Neuronal stem cell (in vitro differentiated cells): ENCODE measurements at regions not wholly inside any gene's neighbourhood (a gene's known extent, or its start where the extent isn't known, plus 50 kb on each side); places are given as distances from the start of the nearest gene placed in this dataset.

ENCODE experiments used
- DNase-seq: peaks from one replicate; pipeline ENCODE4 v3.0.0-alpha.2; 2013; ENCODE audit warnings: low spot score
- H2AFZ ChIP-seq: one replicate; pipeline ENCODE4 v1.6.1; 2013; ENCODE audit warnings: mild to moderate bottlenecking, low read length, inconsistent platforms
- H2AK5ac ChIP-seq: 2 replicates; pipeline ENCODE4 v1.6.1; 2013; ENCODE audit warnings: low read depth, mild to moderate bottlenecking, inconsistent platforms, low read length, moderate library complexity, mixed read lengths
- H2BK120ac ChIP-seq: 2 replicates; pipeline ENCODE4 v1.6.1; 2013; ENCODE audit warnings: low read depth, mild to moderate bottlenecking, inconsistent platforms, low read length, moderate library complexity, mixed read lengths
- H2BK12ac ChIP-seq: one replicate; pipeline ENCODE4 v1.6.1; 2013; ENCODE audit warnings: low read length, inconsistent platforms
- H2BK15ac ChIP-seq: 2 replicates; pipeline ENCODE4 v1.6.1; 2013; ENCODE audit warnings: mild to moderate bottlenecking, low read length, inconsistent platforms, mixed read lengths
- H2BK5ac ChIP-seq: one replicate; pipeline ENCODE4 v1.6.1; 2013; ENCODE audit warnings: inconsistent platforms, mild to moderate bottlenecking, low read length, moderate library complexity
- H3K14ac ChIP-seq: one replicate; pipeline ENCODE4 v1.6.1; 2013; ENCODE audit warnings: low read length, inconsistent platforms
- H3K18ac ChIP-seq: 2 replicates; pipeline ENCODE4 v1.6.1; 2013; ENCODE audit warnings: low read length, inconsistent platforms
- H3K23ac ChIP-seq: 2 replicates; pipeline ENCODE4 v1.6.1; 2013; ENCODE audit warnings: low read depth, mild to moderate bottlenecking, mixed read lengths, low read length, inconsistent platforms; ENCODE audit not compliant: poor library complexity
- H3K27ac ChIP-seq: replicated peaks from 3 replicates; pipeline ENCODE4 v1.5.1; 2013; ENCODE audit warnings: low read length, inconsistent platforms
- H3K27me3 ChIP-seq, 3 experiments: 2 replicates each; pipeline ENCODE4 v1.6.1; 2013; ENCODE audit warnings: low read length in 3 of 3, mild to moderate bottlenecking in 2 of 3, inconsistent platforms in 1 of 3, low read depth in 1 of 3, mixed read lengths in 1 of 3, moderate library complexity in 1 of 3; ENCODE audit not compliant: control insufficient read depth in 3 of 3, insufficient read depth in 3 of 3
- H3K36me3 ChIP-seq, 2 donors: replicated peaks in 1 of 2; 2 replicates each; pipeline ENCODE4 v1.6.1; 2013; ENCODE audit warnings: low read length in 2 of 2; ENCODE audit not compliant: control insufficient read depth in 2 of 2, insufficient read depth in 2 of 2
- H3K4ac ChIP-seq: 2 replicates; pipeline ENCODE4 v1.6.1; 2013; ENCODE audit warnings: inconsistent platforms, mild to moderate bottlenecking, low read length, moderate library complexity
- H3K4me1 ChIP-seq, 2 donors: 1 replicate in 1 of 2; 2 replicates in 1 of 2; pipeline ENCODE4 v1.6.1; 2013; ENCODE audit warnings: low read length in 2 of 2, low read depth in 1 of 2; ENCODE audit not compliant: control insufficient read depth in 2 of 2, insufficient read depth in 1 of 2
- H3K4me2 ChIP-seq: one replicate; pipeline ENCODE4 v1.6.1; 2013; ENCODE audit warnings: mild to moderate bottlenecking, low read length, inconsistent platforms; ENCODE audit not compliant: insufficient read depth, poor library complexity, severe bottlenecking
- H3K4me3 ChIP-seq, 2 donors: 2 replicates each; pipeline ENCODE4 v1.5.1; 2013; ENCODE audit warnings: low read length in 2 of 2, mild to moderate bottlenecking in 2 of 2, inconsistent platforms in 1 of 2, moderate library complexity in 1 of 2
- H3K79me1 ChIP-seq: one replicate; pipeline ENCODE4 v1.6.1; 2013; ENCODE audit warnings: low read depth, mild to moderate bottlenecking, inconsistent platforms, low read length, moderate library complexity
- H3K9ac ChIP-seq: one replicate; pipeline ENCODE4 v1.6.1; 2013; ENCODE audit warnings: mild to moderate bottlenecking, low read depth, low read length, inconsistent platforms; ENCODE audit not compliant: poor library complexity
- H3K9me3 ChIP-seq, 2 donors: replicated peaks in 1 of 2; 2 replicates each; pipeline versions ENCODE3 to v1.6.1; 2013; ENCODE audit warnings: low read length in 2 of 2, mild to moderate bottlenecking in 2 of 2, inconsistent platforms in 1 of 2, low read depth in 1 of 2, mixed read lengths in 1 of 2, moderate library complexity in 1 of 2; ENCODE audit not compliant: control insufficient read depth in 2 of 2, insufficient read depth in 1 of 2
- H4K8ac ChIP-seq: one replicate; pipeline ENCODE4 v1.6.1; 2013; ENCODE audit warnings: low read depth, mild to moderate bottlenecking, inconsistent platforms, low read length, moderate library complexity
- H4K91ac ChIP-seq: one replicate; pipeline ENCODE4 v1.6.1; 2013; ENCODE audit warnings: low read length, low read depth, mild to moderate bottlenecking, inconsistent platforms; ENCODE audit not compliant: poor library complexity
- WGBS, 2 donors: extraction: QIAGEN DNeasy Blood & Tissue Kit; methylation state at CpG; one replicate each; pipeline ENCODE4 v1.1.7; 2013; ENCODE audit warnings: missing lambda C conversion rate in 2 of 2, mixed read lengths in 1 of 2; ENCODE audit not compliant: insufficient read length in 2 of 2, insufficient replicate concordance in 1 of 2; ENCODE audit errors: extremely low coverage in 2 of 2; 5-methylcytosine and 5-hydroxymethylcytosine counted together

DNA sequence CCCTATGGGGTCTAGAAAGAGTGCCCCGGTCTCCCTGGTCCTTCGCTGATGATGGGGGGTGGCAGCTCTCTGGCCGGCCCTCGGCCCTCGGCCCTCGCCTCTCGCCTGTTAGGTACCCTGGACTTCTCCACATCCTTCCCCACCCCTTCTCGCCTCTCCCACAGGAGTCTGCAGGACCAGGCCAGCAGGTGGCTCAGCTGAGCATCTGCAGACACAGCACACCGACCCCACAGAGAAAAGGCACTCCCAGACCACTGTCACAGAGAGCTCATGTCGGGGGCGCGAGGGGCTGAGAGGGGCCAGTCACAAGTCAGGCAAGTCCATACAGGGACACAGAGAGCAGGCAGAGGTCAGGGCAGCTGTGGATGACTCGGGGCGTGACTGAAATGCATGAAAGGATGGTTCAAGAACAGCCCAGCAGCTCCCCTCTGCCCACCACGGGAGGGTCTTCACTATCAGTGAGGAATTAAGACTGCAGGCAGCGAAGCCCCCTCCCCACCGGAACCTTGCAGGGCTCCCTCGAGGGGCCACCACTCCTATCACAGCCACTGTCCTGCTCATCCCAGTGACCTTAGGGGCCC lies 181.7 kb upstream of the NSMCE3 start:
- DNase-seq, result peak; percentile 17
- no CpG with 5 or more reads among the region's 18 CpGs for WGBS, 2 donors
- H3K4me2 ChIP-seq, result no peak overlapping the region

DNA sequence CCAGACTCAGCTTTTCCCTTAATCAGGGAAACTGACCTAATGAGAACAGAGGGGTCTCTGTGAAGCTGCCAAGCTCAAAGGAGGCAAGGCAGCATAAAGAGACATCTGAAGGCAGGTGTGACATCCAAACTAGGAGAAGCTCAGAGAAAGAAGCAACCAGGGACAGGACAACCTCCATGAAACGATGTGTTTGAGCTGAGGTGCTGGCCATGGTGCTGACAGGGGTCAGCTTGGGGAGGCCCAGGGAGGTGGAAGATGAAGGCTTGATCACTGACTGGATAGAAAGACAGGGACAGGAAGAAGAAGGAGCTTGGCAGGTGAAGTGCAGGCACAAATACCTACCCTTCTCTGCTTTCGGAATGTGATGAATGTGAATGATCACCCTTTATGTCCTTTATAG lies 179.5 kb upstream of the NSMCE3 start:
- H3K18ac ChIP-seq, result no peak overlapping the region
- no peaks in the 10 kb centered on the region for H3K36me3 ChIP-seq
- H3K4ac ChIP-seq, result no peak overlapping the region
- peak; percentile 42 for DNase-seq
- no peaks in the 10 kb centered on the region for H3K9me3 ChIP-seq
- H3K27ac ChIP-seq, result no peak overlapping the region
- H3K4me3 ChIP-seq, result no peak overlapping the region
- H4K91ac ChIP-seq, result no peak overlapping the region
- no peak overlapping the region for H2BK12ac ChIP-seq
- H3K14ac ChIP-seq, result no peak overlapping the region
- H3K4me2 ChIP-seq, result no peak overlapping the region
- H3K79me1 ChIP-seq, result no peaks in the 10 kb centered on the region
- no peak overlapping the region for H2BK120ac ChIP-seq
- H2BK5ac ChIP-seq, result no peak overlapping the region
- no peaks in the 10 kb centered on the region for H3K27me3 ChIP-seq
- H2AFZ ChIP-seq, result no peak overlapping the region
- H3K4me1 ChIP-seq, result peaks cover 4% of the 10 kb centered on the region in 2 donors
- H4K8ac ChIP-seq, result no peak overlapping the region
- no peak overlapping the region for H2BK15ac ChIP-seq
- no peak overlapping the region for H3K23ac ChIP-seq
- H3K9ac ChIP-seq, result no peak overlapping the region
- WGBS, 2 donors, result no CpG with 5 or more reads among the region's 2 CpGs
- no peak overlapping the region for H2AK5ac ChIP-seq

More for the DNA sequence above, 181.7 kb upstream of the NSMCE3 start:
- no peak overlapping the region for H2AK5ac ChIP-seq
- no peak overlapping the region for H2BK12ac ChIP-seq
- H3K4me1 ChIP-seq, result peaks cover 4% of the 10 kb centered on the region in 2 donors
- H3K4ac ChIP-seq, result no peak overlapping the region
- no peaks in the 10 kb centered on the region for H3K27me3 ChIP-seq
- peak overlapping the region; percentile 24 for H3K18ac ChIP-seq
- H3K23ac ChIP-seq, result no peak overlapping the region
- H2BK120ac ChIP-seq, result no peak overlapping the region
- no peaks in the 10 kb centered on the region for H3K36me3 ChIP-seq
- H3K9ac ChIP-seq, result no peak overlapping the region
- H3K9me3 ChIP-seq, result no peaks in the 10 kb centered on the region
- H4K8ac ChIP-seq, result no peak overlapping the region
- no peaks in the 10 kb centered on the region for H3K79me1 ChIP-seq
- no peak overlapping the region for H3K14ac ChIP-seq
- peak overlapping the region; percentile 59 for H2AFZ ChIP-seq
- no peak overlapping the region for H4K91ac ChIP-seq
- no peak overlapping the region for H2BK15ac ChIP-seq
- H2BK5ac ChIP-seq, result no peak overlapping the region
- H3K4me3 ChIP-seq, result no peak overlapping the region
- H3K27ac ChIP-seq, result no peak overlapping the region

DNA sequence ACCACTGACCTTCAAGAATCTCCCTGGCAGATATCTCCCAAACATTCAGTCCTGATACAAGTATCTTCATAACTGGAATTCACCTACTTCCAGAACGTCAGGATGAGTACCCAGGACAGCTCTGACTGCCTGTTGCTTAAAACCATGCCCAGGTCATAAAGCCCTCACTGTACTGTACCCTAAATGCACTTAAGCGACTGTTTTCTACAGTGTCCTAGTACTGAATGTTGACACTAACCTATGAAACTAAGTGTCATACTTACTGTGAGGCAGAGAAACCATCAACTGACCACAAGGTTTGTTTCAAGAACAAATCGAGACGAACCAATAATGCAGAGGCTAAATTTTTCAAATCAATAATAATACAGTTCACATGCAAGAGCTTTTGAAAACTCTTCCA lies 178.7 kb upstream of the NSMCE3 start:
- WGBS, 2 donors, result no CpG with 5 or more reads among the region's 4 CpGs
- Histone ChIP-seq H3K79me1 (no peaks in the 10 kb centered on the region), H3K9me3 (no peaks in the 10 kb centered on the region), H3K36me3 (no peaks in the 10 kb centered on the region), H4K8ac (no peak overlapping the region), H3K9ac (no peak overlapping the region), H3K4me3 (no peak overlapping the region), H2AK5ac (no peak overlapping the region), H3K27me3 (no peaks in the 10 kb centered on the region), H2AFZ (no peak overlapping the region), H3K27ac (no peak overlapping the region), H3K4me1 (peaks cover 4% of the 10 kb centered on the region in 2 donors), H3K4me2 (no peak overlapping the region), H3K4ac (no peak overlapping the region), H3K18ac (no peak overlapping the region), H2BK15ac (no peak overlapping the region), H2BK5ac (no peak overlapping the region), H2BK12ac (no peak overlapping the region), H3K23ac (no peak overlapping the region), H2BK120ac (no peak overlapping the region), H4K91ac (no peak overlapping the region), H3K14ac (no peak overlapping the region)
- no peak for DNase-seq

DNA sequence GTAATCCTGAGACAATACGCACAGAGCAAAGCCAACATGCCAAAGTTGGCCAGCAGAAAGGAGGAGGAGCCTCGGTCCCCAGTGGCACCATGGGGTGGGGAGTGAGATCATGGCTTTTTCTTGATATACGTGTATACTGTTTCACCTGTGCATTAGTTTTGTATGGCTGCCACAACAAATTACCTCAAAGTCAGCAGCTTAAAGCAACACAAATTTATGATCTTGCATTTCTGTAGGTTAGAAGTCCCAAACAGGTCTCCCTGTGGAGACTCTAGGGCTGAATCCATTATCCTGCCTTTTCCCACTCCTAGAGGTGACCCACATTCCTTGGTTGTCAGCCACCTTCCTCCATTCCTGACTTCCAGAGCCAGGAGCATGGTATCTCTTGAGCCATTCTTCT lies 176.9 kb upstream of the NSMCE3 start:
- no peak overlapping the region for H3K27ac ChIP-seq
- no peak overlapping the region for H3K23ac ChIP-seq
- no peak overlapping the region for H3K9ac ChIP-seq
- peaks cover 2% of the 10 kb centered on the region in 2 donors for H3K4me1 ChIP-seq
- no peak overlapping the region for H2BK5ac ChIP-seq
- H2AFZ ChIP-seq, result no peak overlapping the region
- no peak overlapping the region for H2BK12ac ChIP-seq
- no peak overlapping the region for H3K18ac ChIP-seq
- no peak overlapping the region for H3K4me3 ChIP-seq
- no peak overlapping the region for H4K8ac ChIP-seq
- H2BK15ac ChIP-seq, result no peak overlapping the region
- no peak overlapping the region for H2AK5ac ChIP-seq
- H3K9me3 ChIP-seq, result no peaks in the 10 kb centered on the region
- no peak for DNase-seq
- H3K4ac ChIP-seq, result no peak overlapping the region
- H2BK120ac ChIP-seq, result no peak overlapping the region
- no peak overlapping the region for H4K91ac ChIP-seq
- no CpG with 5 or more reads among the region's 3 CpGs for WGBS, 2 donors
- H3K27me3 ChIP-seq, result no peaks in the 10 kb centered on the region
- no peak overlapping the region for H3K4me2 ChIP-seq
- no peaks in the 10 kb centered on the region for H3K79me1 ChIP-seq
- no peaks in the 10 kb centered on the region for H3K36me3 ChIP-seq
- H3K14ac ChIP-seq, result no peak overlapping the region
